ENCODE measurements at regions not wholly inside any gene's neighbourhood (a gene's known extent, or its start where the extent isn't known, plus 50 kb on each side); places are given as distances from the start of the nearest gene placed in this dataset.

- Histone ChIP-seq H3K4me1 (ENCODE audit: insufficient read depth) (no peaks in the 10 kb centered on the region), H3K4me3 (ENCODE audit: low read depth, low read length) (no peak overlapping the region), H3K27ac (ENCODE audit: low read depth) (no peak overlapping the region), H3K36me3 (ENCODE audit: insufficient read depth) (no peaks in the 10 kb centered on the region)
- WGBS = 68% methylated on average over 7 of the region's 7 CpGs
- DNase-seq (ENCODE audit: extremely low spot score) = no peak
Observed at GRCh38 chr9:86458191-86458855, 104.1 kb upstream of the TUT7 start.

GRCh38 chr9:86456416-86456815 is 102.2 kb upstream of the TUT7 start:
- 96% methylated on average over 4 of the region's 4 CpGs for WGBS
- Histone ChIP-seq H3K4me3 (ENCODE audit: low read depth, low read length) (no peak overlapping the region), H3K27ac (ENCODE audit: low read depth) (no peak overlapping the region), H3K36me3 (ENCODE audit: insufficient read depth) (no peaks in the 10 kb centered on the region), H3K4me1 (ENCODE audit: insufficient read depth) (no peaks in the 10 kb centered on the region)
- DNase-seq (ENCODE audit: extremely low spot score) = no peak

- no peak overlapping the region for H3K27ac ChIP-seq (ENCODE audit: low read depth)
- H3K4me3 ChIP-seq (ENCODE audit: low read depth, low read length) = no peak overlapping the region
- WGBS = 37% methylated on average over 7 of the region's 7 CpGs
- H3K4me1 ChIP-seq (ENCODE audit: insufficient read depth) = no peaks in the 10 kb centered on the region
- no peaks in the 10 kb centered on the region for H3K36me3 ChIP-seq (ENCODE audit: insufficient read depth)
- DNase-seq (ENCODE audit: extremely low spot score) = no peak
Observed at GRCh38 chr9:86454701-86455615, 100.7 kb upstream of the TUT7 start.

- Histone ChIP-seq H3K36me3 (ENCODE audit: insufficient read depth) (no peaks in the 10 kb centered on the region), H3K4me1 (ENCODE audit: insufficient read depth) (no peaks in the 10 kb centered on the region), H3K4me3 (ENCODE audit: low read depth, low read length) (no peak overlapping the region), H3K27ac (ENCODE audit: low read depth) (no peak overlapping the region)
- 66% methylated on average over 3 of the region's 3 CpGs for WGBS
- DNase-seq (ENCODE audit: extremely low spot score) = no peak
Observed at GRCh38 chr9:86452201-86452828, 98.1 kb upstream of the TUT7 start.

GRCh38 chr9:86449246-86449645 is 95.0 kb upstream of the TUT7 start:
- H3K36me3 ChIP-seq (ENCODE audit: insufficient read depth) = no peaks in the 10 kb centered on the region
- 93% methylated on average over 2 of the region's 2 CpGs for WGBS
- no peak for DNase-seq (ENCODE audit: extremely low spot score)

GRCh38 chr9:86445671-86446070 is 91.5 kb upstream of the TUT7 start:
- no peak for DNase-seq (ENCODE audit: extremely low spot score)
- Histone ChIP-seq H3K4me3 (ENCODE audit: low read depth, low read length) (no peak overlapping the region), H3K36me3 (ENCODE audit: insufficient read depth) (no peaks in the 10 kb centered on the region), H3K4me1 (ENCODE audit: insufficient read depth) (no peaks in the 10 kb centered on the region), H3K27ac (ENCODE audit: low read depth) (no peak overlapping the region)
- WGBS = 71% methylated on average over 1 of the region's 1 CpG

More at GRCh38 chr9:86449246-86449645, 95.0 kb upstream of the TUT7 start:
- Histone ChIP-seq H3K4me3 (ENCODE audit: low read depth, low read length) (no peak overlapping the region), H3K27ac (ENCODE audit: low read depth) (no peak overlapping the region), H3K4me1 (ENCODE audit: insufficient read depth) (no peaks in the 10 kb centered on the region)

- Histone ChIP-seq H3K4me3 (ENCODE audit: low read depth, low read length) (no peak overlapping the region), H3K4me1 (ENCODE audit: insufficient read depth) (no peaks in the 10 kb centered on the region), H3K36me3 (ENCODE audit: insufficient read depth) (no peaks in the 10 kb centered on the region), H3K27ac (ENCODE audit: low read depth) (no peak overlapping the region)
- DNase-seq (ENCODE audit: extremely low spot score) = no peak
- WGBS = 87% methylated on average over 3 of the region's 3 CpGs
Observed at GRCh38 chr9:86443992-86444391, 89.8 kb upstream of the TUT7 start.

GRCh38 chr9:86434039-86434726 is 80.0 kb upstream of the TUT7 start:
- no peak overlapping the region for H3K4me3 ChIP-seq (ENCODE audit: low read depth, low read length)
- 27% methylated on average over 9 of the region's 9 CpGs for WGBS

GRCh38 chr9:86424251-86424891 is 70.2 kb upstream of the TUT7 start:
- Histone ChIP-seq H3K36me3 (ENCODE audit: insufficient read depth) (no peaks in the 10 kb centered on the region), H3K4me3 (ENCODE audit: low read depth, low read length) (no peak overlapping the region), H3K4me1 (ENCODE audit: insufficient read depth) (no peaks in the 10 kb centered on the region), H3K27ac (ENCODE audit: low read depth) (no peak overlapping the region)
- DNase-seq (ENCODE audit: extremely low spot score) = no peak
- 65% methylated on average over 10 of the region's 10 CpGs for WGBS

More at GRCh38 chr9:86434039-86434726, 80.0 kb upstream of the TUT7 start:
- Histone ChIP-seq H3K4me1 (ENCODE audit: insufficient read depth) (no peaks in the 10 kb centered on the region), H3K36me3 (ENCODE audit: insufficient read depth) (no peaks in the 10 kb centered on the region), H3K27ac (ENCODE audit: low read depth) (no peak overlapping the region)
- DNase-seq (ENCODE audit: extremely low spot score) = peak; percentile 47

GRCh38 chr9:86413971-86414880 is 60.0 kb upstream of the TUT7 start:
- H3K4me3 ChIP-seq (ENCODE audit: low read depth, low read length) = no peak overlapping the region
- no peak overlapping the region for H3K27ac ChIP-seq (ENCODE audit: low read depth)
- DNase-seq (ENCODE audit: extremely low spot score) = peak; percentile 45
- WGBS = 57% methylated on average over 10 of the region's 10 CpGs
- H3K36me3 ChIP-seq (ENCODE audit: insufficient read depth) = no peaks in the 10 kb centered on the region
- H3K4me1 ChIP-seq (ENCODE audit: insufficient read depth) = no peaks in the 10 kb centered on the region

GRCh38 chr9:86410281-86410680 is 56.1 kb upstream of the TUT7 start:
- no peaks in the 10 kb centered on the region for H3K4me1 ChIP-seq (ENCODE audit: insufficient read depth)
- no peak for DNase-seq (ENCODE audit: extremely low spot score)
- H3K27ac ChIP-seq (ENCODE audit: low read depth) = no peak overlapping the region
- WGBS = 82% methylated on average over 5 of the region's 5 CpGs
- H3K4me3 ChIP-seq (ENCODE audit: low read depth, low read length) = no peak overlapping the region
- H3K36me3 ChIP-seq (ENCODE audit: insufficient read depth) = no peaks in the 10 kb centered on the region

- WGBS = 81% methylated on average over 1 of the region's 1 CpG
- Histone ChIP-seq H3K36me3 (ENCODE audit: insufficient read depth) (no peaks in the 10 kb centered on the region), H3K27ac (ENCODE audit: low read depth) (no peak overlapping the region), H3K4me1 (ENCODE audit: insufficient read depth) (no peaks in the 10 kb centered on the region), H3K4me3 (ENCODE audit: low read depth, low read length) (no peak overlapping the region)
- DNase-seq (ENCODE audit: extremely low spot score) = no peak
Observed at GRCh38 chr9:86408121-86408520, 53.9 kb upstream of the TUT7 start.
